A549 (cell line): ENCODE measurements at regions not wholly inside any gene's neighbourhood (a gene's known extent, or its start where the extent isn't known, plus 50 kb on each side); places are given as distances from the start of the nearest gene placed in this dataset.

ENCODE experiments used
- CEBPB ChIP-seq, 2 experiments: fragments of >200 bp in 1 of 2; sonication (Bioruptor Twin) in 1 of 2; formaldehyde crosslinking in 1 of 2; IDR thresholded peaks; 2 replicates each; pipeline ENCODE4 v1.6.1; 2012 to 2016
- CHD2 ChIP-seq: fragments of 150-350 bp; IDR thresholded peaks from 2 replicates; pipeline ENCODE4 v1.6.1; 2014; ENCODE audit warnings: low read length; ENCODE audit not compliant: partially characterized antibody
- EP300 ChIP-seq, 2 experiments: fragments of >200 bp; sonication (Bioruptor Twin); formaldehyde crosslinking; IDR thresholded peaks; 2 replicates in 1 of 2; 3 replicates in 1 of 2; pipeline ENCODE4 v1.6.1; 2016 to 2017
- ESRRA ChIP-seq: fragments of 150-350 bp; IDR thresholded peaks from 2 replicates; pipeline ENCODE4 v1.6.1; 2014; ENCODE audit warnings: mild to moderate bottlenecking, low read length, borderline replicate concordance
- FOSB ChIP-seq: fragments of 250-450 bp; sonication (Bioruptor Pico); IDR thresholded peaks from 2 replicates; pipeline ENCODE4 v1.5.0; 2020; ENCODE audit warnings: mild to moderate bottlenecking, moderate library complexity
- JUN ChIP-seq, 2 experiments: fragments of >200 bp; sonication (Bioruptor Twin); formaldehyde crosslinking; IDR thresholded peaks; 2 replicates in 1 of 2; 3 replicates in 1 of 2; pipeline ENCODE4 v1.6.1; 2016 to 2017
- MYC ChIP-seq: IDR thresholded peaks from 2 replicates; pipeline ENCODE4 v1.6.1; 2012; ENCODE audit warnings: mild to moderate bottlenecking, inconsistent platforms, low read length, improper control_type of control experiment, borderline replicate concordance
- NR3C1 ChIP-seq: fragments of >200 bp; sonication (Bioruptor Twin); formaldehyde crosslinking; IDR thresholded peaks from 3 replicates; pipeline ENCODE4 v1.6.1; 2017
- PHF8 ChIP-seq: fragments of 200-600 bp; sonication (generic); IDR thresholded peaks from 2 replicates; pipeline ENCODE4 v1.6.1; 2016; ENCODE audit warnings: low read depth, mild to moderate bottlenecking, antibody characterized with exemption, moderate library complexity, borderline replicate concordance
- POLR2A ChIP-seq: IDR thresholded peaks from 2 replicates; pipeline ENCODE4 v1.6.1; 2012; ENCODE audit warnings: mild to moderate bottlenecking, low read length
- ZSCAN20 ChIP-seq: fragments of 250-450 bp; sonication (Bioruptor Pico); IDR thresholded peaks from 2 replicates; pipeline ENCODE4 v1.8.0; 2022; ENCODE audit warnings: mild to moderate bottlenecking, moderate library complexity
- TF ChIP-seq, protein P1 (sequence below): fragments of >200 bp; sonication (Bioruptor Twin); formaldehyde crosslinking; IDR thresholded peaks from 3 replicates; pipeline ENCODE4 v1.5.1; 2016

DNA sequence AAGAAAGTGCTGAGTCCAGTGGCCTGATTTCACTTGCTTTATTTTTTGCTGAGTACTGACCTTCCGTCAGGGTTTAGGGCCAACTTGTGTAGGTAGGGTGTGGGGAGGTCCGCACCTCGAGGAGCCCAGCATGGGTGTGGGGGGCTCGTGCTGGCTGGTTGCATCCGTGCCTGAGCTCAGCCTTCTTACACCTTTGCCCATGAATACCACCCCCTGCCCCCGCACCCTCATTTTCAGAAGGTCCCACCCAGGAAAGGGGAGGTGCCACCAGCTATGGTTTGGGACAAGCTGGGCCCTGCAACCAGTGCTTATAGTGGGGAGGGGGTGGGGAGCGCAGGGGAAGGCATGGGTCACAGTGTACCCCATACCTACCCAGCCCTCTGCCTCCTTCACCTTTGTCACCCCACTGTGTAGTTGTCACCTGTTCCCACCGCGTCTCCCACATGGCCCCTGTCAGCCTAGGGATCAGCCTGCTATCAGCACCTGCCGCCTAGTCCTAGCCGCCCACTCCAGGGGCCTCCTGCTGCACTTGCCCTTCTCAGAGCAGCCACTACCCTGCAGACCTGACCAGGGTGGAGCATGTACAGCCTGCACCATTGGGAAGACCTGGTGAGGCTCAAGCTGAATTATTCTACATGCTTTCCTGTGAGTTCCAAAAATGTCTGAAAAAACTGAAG is 146.2 kb upstream of the RET start:
- TF ChIP-seq, protein P1, sequence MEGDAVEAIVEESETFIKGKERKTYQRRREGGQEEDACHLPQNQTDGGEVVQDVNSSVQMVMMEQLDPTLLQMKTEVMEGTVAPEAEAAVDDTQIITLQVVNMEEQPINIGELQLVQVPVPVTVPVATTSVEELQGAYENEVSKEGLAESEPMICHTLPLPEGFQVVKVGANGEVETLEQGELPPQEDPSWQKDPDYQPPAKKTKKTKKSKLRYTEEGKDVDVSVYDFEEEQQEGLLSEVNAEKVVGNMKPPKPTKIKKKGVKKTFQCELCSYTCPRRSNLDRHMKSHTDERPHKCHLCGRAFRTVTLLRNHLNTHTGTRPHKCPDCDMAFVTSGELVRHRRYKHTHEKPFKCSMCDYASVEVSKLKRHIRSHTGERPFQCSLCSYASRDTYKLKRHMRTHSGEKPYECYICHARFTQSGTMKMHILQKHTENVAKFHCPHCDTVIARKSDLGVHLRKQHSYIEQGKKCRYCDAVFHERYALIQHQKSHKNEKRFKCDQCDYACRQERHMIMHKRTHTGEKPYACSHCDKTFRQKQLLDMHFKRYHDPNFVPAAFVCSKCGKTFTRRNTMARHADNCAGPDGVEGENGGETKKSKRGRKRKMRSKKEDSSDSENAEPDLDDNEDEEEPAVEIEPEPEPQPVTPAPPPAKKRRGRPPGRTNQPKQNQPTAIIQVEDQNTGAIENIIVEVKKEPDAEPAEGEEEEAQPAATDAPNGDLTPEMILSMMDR = no peak
- no peak for TF ChIP-seq NR3C1
- TF ChIP-seq EP300 (IDR thresholded peaks at IDR 0.05) = no peak
- TF ChIP-seq ZSCAN20 = no peak
- no peak for TF ChIP-seq PHF8
- no peak for TF ChIP-seq CEBPB (IDR thresholded peaks at IDR 0.05)
- TF ChIP-seq POLR2A = no peak
- no peak for TF ChIP-seq FOSB (CRISPR knock-in tag)
- TF ChIP-seq JUN (IDR thresholded peaks at IDR 0.05) = no peak
- no peak for TF ChIP-seq ESRRA
- no peak for TF ChIP-seq CHD2
- no peak for TF ChIP-seq MYC
